ENCODE measurements at regions not wholly inside any gene's neighbourhood (a gene's known extent, or its start where the extent isn't known, plus 50 kb on each side); places are given as distances from the start of the nearest gene placed in this dataset.
"Not testable (repeated sequence)": the region's sequence is repeated elsewhere in the genome, so short reads cannot be mapped to it uniquely, and the experiment has no call there.

- H3K36me3 ChIP-seq (ENCODE audit: control insufficient read depth in 2 of 2, insufficient read depth in 2 of 2, low read length in 2 of 2); H3K27me3 ChIP-seq (ENCODE audit: control insufficient read depth in 2 of 2, insufficient read depth in 2 of 2, low read length in 2 of 2); H3K4me1 ChIP-seq (ENCODE audit: control insufficient read depth in 2 of 2, insufficient read depth in 2 of 2, low read length in 2 of 2); H3K27ac ChIP-seq (ENCODE audit: low read depth in 2 of 2, low read length in 2 of 2); H3K4me3 ChIP-seq (ENCODE audit: low read length in 2 of 2); H3K9me3 ChIP-seq (ENCODE audit: control insufficient read depth in 2 of 2, low read length in 2 of 2); H3K9ac ChIP-seq (ENCODE audit: low read depth in 1 of 2, low read length in 2 of 2): not testable (repeated sequence)
Measured at GRCh38 chr9:63450836-63451235, 1834.2 kb downstream of the FOXD4L5 start.

GRCh38 chr9:63425123-63425522 lies 1859.9 kb downstream of the FOXD4L5 start:
- not testable (repeated sequence) for H3K36me3 ChIP-seq (ENCODE audit: control insufficient read depth in 2 of 2, insufficient read depth in 2 of 2, low read length in 2 of 2); H3K27me3 ChIP-seq (ENCODE audit: control insufficient read depth in 2 of 2, insufficient read depth in 2 of 2, low read length in 2 of 2); H3K4me3 ChIP-seq (ENCODE audit: low read length in 2 of 2); H3K9ac ChIP-seq (ENCODE audit: low read depth in 1 of 2, low read length in 2 of 2); H3K4me1 ChIP-seq (ENCODE audit: control insufficient read depth in 2 of 2, insufficient read depth in 2 of 2, low read length in 2 of 2); H3K27ac ChIP-seq (ENCODE audit: low read depth in 2 of 2, low read length in 2 of 2); H3K9me3 ChIP-seq (ENCODE audit: control insufficient read depth in 2 of 2, low read length in 2 of 2)

- H3K9ac ChIP-seq (ENCODE audit: low read depth in 1 of 2, low read length in 2 of 2): not testable (repeated sequence)
Measured at GRCh38 chr9:63390897-63391296, 1894.1 kb downstream of the FOXD4L5 start.

GRCh38 chr9:63385479-63385878 lies 1899.5 kb downstream of the FOXD4L5 start:
- H3K4me3 ChIP-seq (ENCODE audit: low read length in 2 of 2); H3K4me1 ChIP-seq (ENCODE audit: control insufficient read depth in 2 of 2, insufficient read depth in 2 of 2, low read length in 2 of 2); H3K9ac ChIP-seq (ENCODE audit: low read depth in 1 of 2, low read length in 2 of 2); H3K36me3 ChIP-seq (ENCODE audit: control insufficient read depth in 2 of 2, insufficient read depth in 2 of 2, low read length in 2 of 2); H3K9me3 ChIP-seq (ENCODE audit: control insufficient read depth in 2 of 2, low read length in 2 of 2); H3K27ac ChIP-seq (ENCODE audit: low read depth in 2 of 2, low read length in 2 of 2); H3K27me3 ChIP-seq (ENCODE audit: control insufficient read depth in 2 of 2, insufficient read depth in 2 of 2, low read length in 2 of 2): not testable (repeated sequence)

More at GRCh38 chr9:63390897-63391296, 1894.1 kb downstream of the FOXD4L5 start:
- not testable (repeated sequence) for H3K4me1 ChIP-seq (ENCODE audit: control insufficient read depth in 2 of 2, insufficient read depth in 2 of 2, low read length in 2 of 2); H3K36me3 ChIP-seq (ENCODE audit: control insufficient read depth in 2 of 2, insufficient read depth in 2 of 2, low read length in 2 of 2); H3K27me3 ChIP-seq (ENCODE audit: control insufficient read depth in 2 of 2, insufficient read depth in 2 of 2, low read length in 2 of 2); H3K4me3 ChIP-seq (ENCODE audit: low read length in 2 of 2); H3K9me3 ChIP-seq (ENCODE audit: control insufficient read depth in 2 of 2, low read length in 2 of 2); H3K27ac ChIP-seq (ENCODE audit: low read depth in 2 of 2, low read length in 2 of 2)

- H3K4me1 ChIP-seq (ENCODE audit: control insufficient read depth in 2 of 2, insufficient read depth in 2 of 2, low read length in 2 of 2); H3K27me3 ChIP-seq (ENCODE audit: control insufficient read depth in 2 of 2, insufficient read depth in 2 of 2, low read length in 2 of 2); H3K27ac ChIP-seq (ENCODE audit: low read depth in 2 of 2, low read length in 2 of 2); H3K4me3 ChIP-seq (ENCODE audit: low read length in 2 of 2); H3K9me3 ChIP-seq (ENCODE audit: control insufficient read depth in 2 of 2, low read length in 2 of 2); H3K36me3 ChIP-seq (ENCODE audit: control insufficient read depth in 2 of 2, insufficient read depth in 2 of 2, low read length in 2 of 2); H3K9ac ChIP-seq (ENCODE audit: low read depth in 1 of 2, low read length in 2 of 2): not testable (repeated sequence)
Measured at GRCh38 chr9:63379864-63380263, 1905.1 kb downstream of the FOXD4L5 start.

- not testable (repeated sequence) for H3K36me3 ChIP-seq (ENCODE audit: control insufficient read depth in 2 of 2, insufficient read depth in 2 of 2, low read length in 2 of 2); H3K9ac ChIP-seq (ENCODE audit: low read depth in 1 of 2, low read length in 2 of 2); H3K27me3 ChIP-seq (ENCODE audit: control insufficient read depth in 2 of 2, insufficient read depth in 2 of 2, low read length in 2 of 2); H3K4me1 ChIP-seq (ENCODE audit: control insufficient read depth in 2 of 2, insufficient read depth in 2 of 2, low read length in 2 of 2); H3K9me3 ChIP-seq (ENCODE audit: control insufficient read depth in 2 of 2, low read length in 2 of 2); H3K27ac ChIP-seq (ENCODE audit: low read depth in 2 of 2, low read length in 2 of 2); H3K4me3 ChIP-seq (ENCODE audit: low read length in 2 of 2)
Measured at GRCh38 chr9:63354219-63354618, 1930.8 kb downstream of the FOXD4L5 start.

GRCh38 chr9:63347347-63347746 lies 1937.7 kb downstream of the FOXD4L5 start:
- H3K9ac ChIP-seq (ENCODE audit: low read depth in 1 of 2, low read length in 2 of 2); H3K9me3 ChIP-seq (ENCODE audit: control insufficient read depth in 2 of 2, low read length in 2 of 2); H3K4me1 ChIP-seq (ENCODE audit: control insufficient read depth in 2 of 2, insufficient read depth in 2 of 2, low read length in 2 of 2); H3K27ac ChIP-seq (ENCODE audit: low read depth in 2 of 2, low read length in 2 of 2); H3K36me3 ChIP-seq (ENCODE audit: control insufficient read depth in 2 of 2, insufficient read depth in 2 of 2, low read length in 2 of 2); H3K27me3 ChIP-seq (ENCODE audit: control insufficient read depth in 2 of 2, insufficient read depth in 2 of 2, low read length in 2 of 2); H3K4me3 ChIP-seq (ENCODE audit: low read length in 2 of 2): not testable (repeated sequence)

GRCh38 chr9:63346310-63347048 lies 1938.5 kb downstream of the FOXD4L5 start:
- H3K9ac ChIP-seq (ENCODE audit: low read depth in 1 of 2, low read length in 2 of 2); H3K27me3 ChIP-seq (ENCODE audit: control insufficient read depth in 2 of 2, insufficient read depth in 2 of 2, low read length in 2 of 2); H3K9me3 ChIP-seq (ENCODE audit: control insufficient read depth in 2 of 2, low read length in 2 of 2); H3K4me1 ChIP-seq (ENCODE audit: control insufficient read depth in 2 of 2, insufficient read depth in 2 of 2, low read length in 2 of 2); H3K36me3 ChIP-seq (ENCODE audit: control insufficient read depth in 2 of 2, insufficient read depth in 2 of 2, low read length in 2 of 2); H3K4me3 ChIP-seq (ENCODE audit: low read length in 2 of 2): not testable (repeated sequence)
- peak overlapping the region in 1 of 2 donors; percentile 42 for H3K27ac ChIP-seq (ENCODE audit: low read depth in 2 of 2, low read length in 2 of 2)

GRCh38 chr9:63344408-63344807 lies 1940.6 kb downstream of the FOXD4L5 start:
- not testable (repeated sequence) for H3K27ac ChIP-seq (ENCODE audit: low read depth in 2 of 2, low read length in 2 of 2); H3K27me3 ChIP-seq (ENCODE audit: control insufficient read depth in 2 of 2, insufficient read depth in 2 of 2, low read length in 2 of 2); H3K9me3 ChIP-seq (ENCODE audit: control insufficient read depth in 2 of 2, low read length in 2 of 2); H3K4me1 ChIP-seq (ENCODE audit: control insufficient read depth in 2 of 2, insufficient read depth in 2 of 2, low read length in 2 of 2); H3K36me3 ChIP-seq (ENCODE audit: control insufficient read depth in 2 of 2, insufficient read depth in 2 of 2, low read length in 2 of 2); H3K4me3 ChIP-seq (ENCODE audit: low read length in 2 of 2); H3K9ac ChIP-seq (ENCODE audit: low read depth in 1 of 2, low read length in 2 of 2)

GRCh38 chr9:63342528-63342927 lies 1942.5 kb downstream of the FOXD4L5 start:
- not testable (repeated sequence) for H3K9ac ChIP-seq (ENCODE audit: low read depth in 1 of 2, low read length in 2 of 2); H3K27me3 ChIP-seq (ENCODE audit: control insufficient read depth in 2 of 2, insufficient read depth in 2 of 2, low read length in 2 of 2); H3K4me1 ChIP-seq (ENCODE audit: control insufficient read depth in 2 of 2, insufficient read depth in 2 of 2, low read length in 2 of 2); H3K27ac ChIP-seq (ENCODE audit: low read depth in 2 of 2, low read length in 2 of 2); H3K36me3 ChIP-seq (ENCODE audit: control insufficient read depth in 2 of 2, insufficient read depth in 2 of 2, low read length in 2 of 2); H3K4me3 ChIP-seq (ENCODE audit: low read length in 2 of 2); H3K9me3 ChIP-seq (ENCODE audit: control insufficient read depth in 2 of 2, low read length in 2 of 2)

Data from mucosa of rectum (tissue), 2 donors.